Retina (tissue), 1 donor: ENCODE measurements at regions not wholly inside any gene's neighbourhood (a gene's known extent, or its start where the extent isn't known, plus 50 kb on each side); places are given as distances from the start of the nearest gene placed in this dataset.
A peak's percentile ranks its signal among the peaks of the same experiment; 100 is the strongest.

Experiments used
- DNase-seq: peaks from one replicate; pipeline ENCODE4 v3.0.0-alpha.2; 2016

GRCh38 chr12:93043877-93044209, 114.7 kb upstream of the EEA1 start:
- DNase-seq = no peak

GRCh38 chr12:93047118-93047517, 118.0 kb upstream of the EEA1 start:
- DNase-seq = no peak

GRCh38 chr12:93048656-93049055, 119.6 kb upstream of the EEA1 start:
- no peak for DNase-seq

- peak; percentile 25 for DNase-seq
These were observed 121.1 kb upstream of the EEA1 start for GRCh38 chr12:93050026-93050747.

- no peak for DNase-seq
These were observed 121.6 kb upstream of the EEA1 start for GRCh38 chr12:93050748-93051081.

GRCh38 chr12:93054021-93054420, 124.9 kb upstream of the EEA1 start:
- DNase-seq = no peak

- DNase-seq = no peak
These were observed 126.1 kb upstream of the EEA1 start for GRCh38 chr12:93055221-93055620.

GRCh38 chr12:93056971-93057535, 128.0 kb upstream of the EEA1 start:
- DNase-seq = no peak

- DNase-seq = no peak
These were observed 129.2 kb upstream of the EEA1 start for GRCh38 chr12:93058280-93058679.

GRCh38 chr12:93059288-93059687, 130.2 kb upstream of the EEA1 start:
- no peak for DNase-seq

- DNase-seq = no peak
These were observed 131.0 kb upstream of the EEA1 start for GRCh38 chr12:93059925-93060665.

GRCh38 chr12:93060666-93061472, 131.8 kb upstream of the EEA1 start:
- peak; percentile 65 for DNase-seq

GRCh38 chr12:93061473-93062419, 132.7 kb upstream of the EEA1 start:
- DNase-seq = peak; percentile 35

- no peak for DNase-seq
These were observed 136.8 kb upstream of the EEA1 start for GRCh38 chr12:93065896-93066295.

GRCh38 chr12:93072340-93072739, 143.2 kb upstream of the EEA1 start:
- DNase-seq = no peak

GRCh38 chr12:93073324-93073723, 144.2 kb upstream of the EEA1 start:
- no peak for DNase-seq

GRCh38 chr12:93078059-93078458, 149.0 kb upstream of the EEA1 start:
- no peak for DNase-seq

GRCh38 chr12:93078577-93078976, 149.5 kb upstream of the EEA1 start:
- no peak for DNase-seq

- no peak for DNase-seq
These were observed 150.2 kb upstream of the EEA1 start for GRCh38 chr12:93079271-93079670.

GRCh38 chr12:93079976-93080375, 150.9 kb upstream of the EEA1 start:
- DNase-seq = no peak

GRCh38 chr12:93080452-93080851, 151.4 kb upstream of the EEA1 start:
- DNase-seq = no peak
